H1 (cell line): ENCODE measurements at regions not wholly inside any gene's neighbourhood (a gene's known extent, or its start where the extent isn't known, plus 50 kb on each side); places are given as distances from the start of the nearest gene placed in this dataset.

Experiments used
- CTCF ChIA-PET: fragments of 300-600 bp; sonication (Branson Sonifier 250); formaldehyde crosslinking; loops from one replicate; lab custom pipeline; 2021; ENCODE audit not compliant: partially characterized antibody; lab: Charles Lee
- POLR2A ChIA-PET: fragments of 300-600 bp; sonication (Branson Sonifier 250); formaldehyde crosslinking; loops from one replicate; lab custom pipeline; 2021; ENCODE audit warnings: inconsistent platforms; ENCODE audit not compliant: partially characterized antibody; lab: Charles Lee
- DNase-seq, 2 experiments: peaks; one replicate each; pipeline versions ENCODE4 v3.0.0 to v3.0.0-alpha.2; 2010 to 2022; ENCODE audit warnings: low spot score in 2 of 2, low read depth in 1 of 2, mixed read lengths in 1 of 2
- FAIRE-seq: peaks from 2 replicates; lab custom pipeline; 2011; peaks lifted over from hg19 to GRCh38; lab: Jason Lieb, UNC
- H2AFZ ChIP-seq: 2 replicates; pipeline ENCODE4 v1.8.1; 2012; ENCODE audit warnings: low read length, inconsistent platforms
- H2AK5ac ChIP-seq: 2 replicates; pipeline ENCODE4 v1.6.1; 2013; ENCODE audit warnings: low read depth, low read length
- H2BK120ac ChIP-seq: replicated peaks from 2 replicates; pipeline ENCODE3; 2013; ENCODE audit warnings: low read depth, low read length, inconsistent platforms
- H2BK12ac ChIP-seq: 2 replicates; pipeline ENCODE4 v1.6.1; 2013; ENCODE audit warnings: low read depth, low read length
- H2BK15ac ChIP-seq: 2 replicates; pipeline ENCODE4 v1.6.1; 2013; ENCODE audit warnings: low read length
- H2BK20ac ChIP-seq: 2 replicates; pipeline ENCODE4 v1.6.1; 2013; ENCODE audit warnings: low read length
- H2BK5ac ChIP-seq: 2 replicates; pipeline ENCODE4 v1.6.1; 2013; ENCODE audit warnings: low read depth, low read length
- H3K14ac ChIP-seq: 2 replicates; pipeline ENCODE4 v1.6.1; 2013; ENCODE audit warnings: inconsistent platforms; ENCODE audit not compliant: insufficient read length
- H3K18ac ChIP-seq: 2 replicates; pipeline ENCODE4 v1.6.1; 2013; ENCODE audit warnings: low read length; ENCODE audit errors: extremely low read depth
- H3K23ac ChIP-seq: 2 replicates; pipeline ENCODE4 v1.6.1; 2013; ENCODE audit warnings: inconsistent platforms; ENCODE audit not compliant: insufficient read length
- H3K23me2 ChIP-seq: 2 replicates; pipeline ENCODE4 v1.6.1; 2013; ENCODE audit warnings: low read depth, low read length
- H3K27ac ChIP-seq: 2 replicates; pipeline ENCODE4 v1.6.1; 2011; ENCODE audit warnings: low read depth, low read length, inconsistent platforms
- H3K27me3 ChIP-seq, 4 experiments: replicated peaks in 1 of 4; 1 replicate in 1 of 4; 2 replicates in 3 of 4; pipeline versions ENCODE4 v1.6.1 to v1.8.1; 2011 to 2013; ENCODE audit warnings: low read length in 3 of 4, mild to moderate bottlenecking in 3 of 4, inconsistent platforms in 2 of 4, mixed read lengths in 2 of 4, moderate library complexity in 1 of 4; ENCODE audit not compliant: control insufficient read depth in 3 of 4, insufficient read depth in 3 of 4; ENCODE audit errors: extremely low read depth in 1 of 4
- H3K36me3 ChIP-seq, 4 experiments: 2 replicates each; pipeline versions ENCODE4 v1.6.1 to v1.8.1; 2011 to 2013; ENCODE audit warnings: mild to moderate bottlenecking in 4 of 4, low read length in 3 of 4, moderate library complexity in 2 of 4, control low read depth in 1 of 4, inconsistent platforms in 1 of 4; ENCODE audit not compliant: insufficient read depth in 4 of 4, control insufficient read depth in 2 of 4
- H3K4ac ChIP-seq: replicated peaks from 2 replicates; pipeline ENCODE3; 2013; ENCODE audit warnings: low read length, low read depth, mixed read lengths, inconsistent platforms; ENCODE audit not compliant: insufficient read length
- H3K4me1 ChIP-seq, 4 experiments: replicated peaks in 1 of 4; 1 replicate in 1 of 4; 2 replicates in 3 of 4; pipeline versions ENCODE4 v1.6.1 to v1.8.1; 2011 to 2013; ENCODE audit warnings: low read length in 3 of 4, inconsistent platforms in 2 of 4, mixed read lengths in 1 of 4; ENCODE audit not compliant: insufficient read depth in 4 of 4, control insufficient read depth in 3 of 4
- H3K4me2 ChIP-seq, 2 experiments: 2 replicates each; pipeline versions ENCODE4 v1.6.1 to v1.8.1; 2011 to 2013; ENCODE audit warnings: low read depth in 2 of 2, low read length in 2 of 2, control low read depth in 1 of 2, inconsistent platforms in 1 of 2, mild to moderate bottlenecking in 1 of 2; ENCODE audit not compliant: insufficient read depth in 1 of 2
- H3K4me3 ChIP-seq, 4 experiments: fragments of 200-600, 300-600 bp in 1 of 4; sonication (generic), shearing (Covaris generic), sonication (Bioruptor Twin) in 1 of 4; 2 replicates each; pipeline versions ENCODE4 v1.5.1 to v1.8.1; 2011 to 2016; ENCODE audit warnings: low read length in 4 of 4, low read depth in 3 of 4, control low read depth in 2 of 4, inconsistent platforms in 2 of 4, mild to moderate bottlenecking in 2 of 4, mixed read lengths in 1 of 4, moderate library complexity in 1 of 4; ENCODE audit not compliant: insufficient read depth in 2 of 4; ENCODE audit errors: extremely low read depth in 1 of 4
- H3K56ac ChIP-seq: replicated peaks from 2 replicates; pipeline ENCODE3; 2013; ENCODE audit warnings: low read depth, mild to moderate bottlenecking, mixed read lengths, low read length, inconsistent platforms; ENCODE audit not compliant: insufficient read length
- H3K79me1 ChIP-seq: 2 replicates; pipeline ENCODE4 v1.6.1; 2013; ENCODE audit warnings: low read depth, low read length, control low read depth
- H3K79me2 ChIP-seq, 2 experiments: 2 replicates each; pipeline versions ENCODE4 v1.6.1 to v1.8.1; 2012 to 2013; ENCODE audit warnings: low read length in 2 of 2, mild to moderate bottlenecking in 2 of 2, inconsistent platforms in 1 of 2; ENCODE audit not compliant: insufficient read depth in 2 of 2, control insufficient read depth in 1 of 2
- H3K9ac ChIP-seq, 4 experiments: replicated peaks in 1 of 4; 1 replicate in 1 of 4; 2 replicates in 3 of 4; pipeline versions ENCODE4 v1.6.1 to v1.8.1; 2011 to 2013; ENCODE audit warnings: low read depth in 3 of 4, low read length in 3 of 4, control low read depth in 2 of 4, mild to moderate bottlenecking in 2 of 4, moderate library complexity in 2 of 4, inconsistent platforms in 1 of 4; ENCODE audit errors: extremely low read depth in 1 of 4
- H3K9me3 ChIP-seq, 2 experiments: 2 replicates each; pipeline versions ENCODE4 v1.6.1 to v1.8.1; 2012 to 2013; ENCODE audit warnings: mild to moderate bottlenecking in 2 of 2, moderate library complexity in 2 of 2, control low read depth in 1 of 2, inconsistent platforms in 1 of 2, low read depth in 1 of 2, low read length in 1 of 2, mixed read lengths in 1 of 2; ENCODE audit not compliant: insufficient read depth in 2 of 2
- H4K20me1 ChIP-seq, 2 experiments: replicated peaks in 1 of 2; 2 replicates each; pipeline versions ENCODE3 to v1.8.1; 2011 to 2013; ENCODE audit warnings: inconsistent platforms in 2 of 2, low read length in 2 of 2, mild to moderate bottlenecking in 1 of 2; ENCODE audit not compliant: insufficient read depth in 2 of 2, control insufficient read depth in 1 of 2
- H4K5ac ChIP-seq: 2 replicates; pipeline ENCODE4 v1.6.1; 2013; ENCODE audit warnings: low read length, low read depth, mixed read lengths, inconsistent platforms; ENCODE audit not compliant: insufficient read length
- H4K8ac ChIP-seq: 2 replicates; pipeline ENCODE4 v1.8.0; 2013; ENCODE audit warnings: mild to moderate bottlenecking, moderate library complexity, low read length, inconsistent platforms; ENCODE audit not compliant: insufficient read depth; ENCODE audit errors: extremely low read depth
- H4K91ac ChIP-seq: replicated peaks from 2 replicates; pipeline ENCODE3; 2013; ENCODE audit warnings: low read length, mixed read lengths, inconsistent platforms; ENCODE audit not compliant: insufficient read length
- CBX8 ChIP-seq: fragments of 300-800, 300-1000 bp; sonication (generic); IDR thresholded peaks from 2 replicates; pipeline ENCODE4 v1.7.1; 2016; ENCODE audit warnings: low read depth, low read length, borderline replicate concordance
- CEBPB ChIP-seq: IDR thresholded peaks from 2 replicates; pipeline ENCODE4 v1.6.1; 2012; ENCODE audit warnings: low read depth, low read length
- CHD1 ChIP-seq: IDR thresholded peaks from 2 replicates; pipeline ENCODE4 v1.6.1; 2012; ENCODE audit warnings: low read depth, low read length, improper control_type of control experiment
- CREB1 ChIP-seq: IDR thresholded peaks from 2 replicates; pipeline ENCODE4 v1.6.1; 2012; ENCODE audit warnings: inconsistent platforms
- EP300 ChIP-seq, 2 experiments: IDR thresholded peaks; 1 replicate in 1 of 2; 2 replicates in 1 of 2; pipeline ENCODE4 v1.6.1; 2011 to 2012; ENCODE audit warnings: low read depth in 2 of 2, low read length in 2 of 2, mild to moderate bottlenecking in 2 of 2, borderline replicate concordance in 1 of 2, inconsistent platforms in 1 of 2, moderate library complexity in 1 of 2
- JUN ChIP-seq: IDR thresholded peaks from 2 replicates; pipeline ENCODE4 v1.6.1; 2011; ENCODE audit warnings: low read depth, mild to moderate bottlenecking, improper control_type of control experiment, low read length
- MAFK ChIP-seq: IDR thresholded peaks from 2 replicates; pipeline ENCODE4 v1.6.1; 2012; ENCODE audit warnings: low read depth, mild to moderate bottlenecking, improper control_type of control experiment, low read length
- MAX ChIP-seq: IDR thresholded peaks from 2 replicates; pipeline ENCODE4 v1.6.1; 2012; ENCODE audit warnings: inconsistent platforms
- SAP30 ChIP-seq: fragments of 300-600 bp; sonication (generic); IDR thresholded peaks from 2 replicates; pipeline ENCODE4 v1.7.1; 2012; ENCODE audit warnings: low read length, moderate library complexity, mild to moderate bottlenecking, inconsistent platforms; ENCODE audit not compliant: insufficient read depth, insufficient replicate concordance
- SIRT6 ChIP-seq: IDR thresholded peaks from one replicate; pipeline ENCODE4 v1.7.1; 2012; ENCODE audit warnings: low read length, inconsistent platforms
- SP1 ChIP-seq: IDR thresholded peaks from 2 replicates; pipeline ENCODE4 v1.6.1; 2011; ENCODE audit warnings: low read depth, low read length
- TAF1 ChIP-seq: IDR thresholded peaks from 2 replicates; pipeline ENCODE4 v1.6.1; 2011; ENCODE audit warnings: mild to moderate bottlenecking, low read depth, low read length
- TBP ChIP-seq: IDR thresholded peaks from 2 replicates; pipeline ENCODE4 v1.6.1; 2011; ENCODE audit warnings: low read depth, low read length, improper control_type of control experiment
- TEAD4 ChIP-seq: IDR thresholded peaks from 2 replicates; pipeline ENCODE4 v1.6.1; 2012; ENCODE audit warnings: low read depth, low read length, inconsistent platforms, mixed read lengths
- WGBS, 2 experiments: shearing (Covaris generic) in 1 of 2; methylation state at CpG; one replicate each; pipeline versions ENCODE4 v1.1.6 to v1.1.7; 2013 to 2015; ENCODE audit warnings: low lambda C conversion rate in 2 of 2, mixed read lengths in 2 of 2, inconsistent platforms in 1 of 2, low coverage in 1 of 2, missing lambda C conversion rate in 1 of 2; ENCODE audit not compliant: insufficient replicate concordance in 2 of 2, insufficient coverage in 1 of 2, insufficient read length in 1 of 2; ENCODE audit errors: extremely low coverage in 1 of 2, missing lambda C conversion rate in 1 of 2; 5-methylcytosine and 5-hydroxymethylcytosine counted together

- Histone ChIP-seq H3K9ac (no peak overlapping the region), H4K5ac (no peak overlapping the region), H3K56ac (no peak overlapping the region), H3K36me3 (no peaks in the 10 kb centered on the region), H3K9me3 (no peaks in the 10 kb centered on the region), H3K18ac (no peak overlapping the region), H3K4me2 (no peak overlapping the region), H2AK5ac (no peak overlapping the region), H2BK20ac (no peak overlapping the region), H3K79me1 (no peaks in the 10 kb centered on the region), H3K23ac (no peak overlapping the region), H3K23me2 (no peaks in the 10 kb centered on the region), H2AFZ (no peak overlapping the region), H4K8ac (no peak overlapping the region), H2BK12ac (no peak overlapping the region), H3K4ac (no peak overlapping the region), H2BK5ac (no peak overlapping the region), H3K4me1 (no peaks in the 10 kb centered on the region), H3K27ac (no peak overlapping the region), H3K27me3 (no peaks in the 10 kb centered on the region), H4K91ac (no peak overlapping the region), H2BK120ac (no peak overlapping the region), H4K20me1 (no peaks in the 10 kb centered on the region), H3K4me3 (no peak overlapping the region), H3K79me2 (no peaks in the 10 kb centered on the region), H2BK15ac (no peak overlapping the region), H3K14ac (no peak overlapping the region)
- POLR2A ChIA-PET, result interaction anchor here (1.3 kb wide), 1 partner anchor 41 kb away, joined by 3 read pairs; no protein-coding TSS in a partner anchor
- DNase-seq, result no peak
- CTCF ChIA-PET, result interaction anchor here (0.8 to 1.3 kb wide), 4 partner anchors 26 to 116 kb away, joined by 3 to 4 read pairs (median 3); no protein-coding TSS in a partner anchor
- WGBS, 2 experiments, result 92% methylated on average over 7 of the region's 7 CpGs; no CpG with 5 or more reads in 1 of the 2 experiments
- FAIRE-seq, result no peak
- TF ChIP-seq CEBPB, result no peak
- TF ChIP-seq EP300 (IDR thresholded peaks at IDR 0.05; ENCODE audit: borderline replicate concordance in 1 of 2, low read depth in 2 of 2, low read length in 2 of 2), result no peak
- no peak for TF ChIP-seq TBP
- TF ChIP-seq TEAD4, result no peak
- no peak for TF ChIP-seq MAFK
- no peak for TF ChIP-seq SP1
- TF ChIP-seq JUN, result no peak
- no peak for TF ChIP-seq CREB1
- TF ChIP-seq CBX8, result no peak
- no peak for TF ChIP-seq SAP30
- no peak for TF ChIP-seq MAX
- no peak for TF ChIP-seq SIRT6
- no peak for TF ChIP-seq CHD1
- no peak for TF ChIP-seq TAF1
Observed at GRCh38 chr10:62732841-62733653, 71.5 kb upstream of the ADO start.
